Right hindlimb (tissue), 1 donor: ENCODE measurements at regions not wholly inside any gene's neighbourhood (a gene's known extent, or its start where the extent isn't known, plus 50 kb on each side); places are given as distances from the start of the nearest gene placed in this dataset.
"Not testable (repeated sequence)": the region's sequence is repeated elsewhere in the genome, so short reads cannot be mapped to it uniquely, and the experiment has no call there.

Source experiments
- DNase-seq: peaks from one replicate; pipeline ENCODE4 v3.0.0-alpha.2; 2018

DNA sequence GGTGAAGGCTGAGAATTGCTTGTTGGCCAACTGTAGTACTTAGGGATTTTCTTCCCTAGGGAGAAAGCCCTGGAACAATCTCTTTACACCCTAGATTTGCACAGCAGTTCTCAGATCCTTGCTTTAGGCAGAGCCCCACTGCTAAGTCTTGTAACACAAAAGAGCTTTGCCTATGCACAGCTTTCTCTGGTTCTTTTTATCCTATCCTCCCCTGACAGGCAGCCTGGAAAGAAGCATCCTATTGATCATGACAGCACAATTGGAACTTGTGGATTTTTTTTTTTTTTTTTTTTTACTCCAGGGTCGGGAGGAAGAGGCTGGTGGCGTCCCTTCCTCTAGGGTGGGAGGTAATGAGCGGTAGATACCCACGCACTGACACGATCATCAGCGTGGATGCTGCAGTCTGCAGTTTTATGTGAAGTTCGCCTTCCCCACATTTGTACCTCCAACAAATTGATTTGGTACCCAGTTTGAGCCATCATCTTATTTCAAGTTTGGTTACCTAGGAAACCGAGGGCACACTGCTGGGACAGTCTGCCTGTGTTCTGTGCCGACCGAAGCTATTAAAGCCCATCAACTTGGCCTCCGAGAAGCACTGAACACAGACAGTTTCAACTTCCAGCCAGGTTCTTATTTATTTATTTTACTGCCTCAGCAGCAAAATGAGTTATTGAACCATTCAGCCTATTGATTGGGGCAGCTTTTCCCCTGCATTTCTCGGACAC, 110.1 kb downstream of the NRN1 start:
- no peak for DNase-seq

DNA sequence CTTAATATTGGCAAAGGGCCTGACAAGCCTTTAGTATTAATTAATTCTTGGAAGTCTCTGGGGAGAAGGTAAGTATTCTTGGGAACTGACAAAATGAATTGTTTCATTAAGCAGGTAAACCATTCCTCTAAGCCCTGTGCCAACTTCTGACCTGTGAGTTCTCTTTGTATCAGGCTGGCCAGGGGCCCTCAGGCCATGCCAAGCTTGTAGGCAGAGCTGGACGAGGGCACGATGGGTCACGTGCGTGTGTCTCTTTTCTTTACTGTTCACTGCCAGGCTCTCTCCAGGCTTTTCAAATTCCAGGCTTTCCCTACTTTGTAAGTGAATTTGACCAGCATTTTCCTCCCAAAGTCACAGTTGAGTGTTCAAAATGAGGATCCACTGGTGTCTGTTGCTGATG, 112.4 kb downstream of the NRN1 start:
- no peak for DNase-seq

DNA sequence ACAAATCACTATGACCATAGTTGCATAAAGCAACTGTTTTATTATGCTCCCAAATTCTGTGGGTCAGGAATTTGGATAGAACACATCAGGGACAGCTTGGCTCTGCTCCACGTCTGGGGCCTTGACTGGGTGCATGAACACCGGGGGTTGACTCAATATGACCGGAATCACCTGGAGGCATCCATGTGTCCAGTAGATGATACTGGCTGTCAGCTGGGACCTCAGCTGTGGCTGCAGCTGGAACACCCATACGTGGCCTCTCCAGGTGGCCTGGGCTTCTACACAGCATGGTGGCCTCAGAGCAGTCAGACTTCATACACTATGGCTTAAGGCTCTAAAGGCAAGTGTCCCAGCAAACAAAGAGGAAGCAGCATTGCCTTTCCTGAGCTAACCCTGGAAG, 113.4 kb downstream of the NRN1 start:
- DNase-seq, result no peak

DNA sequence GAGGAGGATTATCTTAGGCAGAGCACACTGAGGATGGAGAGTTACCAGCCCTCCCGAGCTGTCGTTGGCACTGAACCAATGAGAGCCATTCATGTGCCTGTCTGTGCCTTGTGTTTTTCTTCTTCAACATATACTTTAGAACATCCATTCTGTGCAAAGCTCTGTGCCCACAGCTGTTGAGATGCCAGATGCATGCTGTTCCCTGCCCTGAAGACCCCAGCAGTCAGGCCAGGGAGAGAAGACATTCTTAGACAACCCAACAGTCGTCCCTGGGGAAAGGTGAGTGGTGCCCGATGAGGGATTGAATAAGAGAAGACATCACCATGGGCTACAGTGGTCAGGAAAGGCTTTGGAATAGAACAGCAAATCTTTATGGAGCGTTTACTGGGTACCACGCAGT, 114.1 kb downstream of the NRN1 start:
- no peak for DNase-seq

DNA sequence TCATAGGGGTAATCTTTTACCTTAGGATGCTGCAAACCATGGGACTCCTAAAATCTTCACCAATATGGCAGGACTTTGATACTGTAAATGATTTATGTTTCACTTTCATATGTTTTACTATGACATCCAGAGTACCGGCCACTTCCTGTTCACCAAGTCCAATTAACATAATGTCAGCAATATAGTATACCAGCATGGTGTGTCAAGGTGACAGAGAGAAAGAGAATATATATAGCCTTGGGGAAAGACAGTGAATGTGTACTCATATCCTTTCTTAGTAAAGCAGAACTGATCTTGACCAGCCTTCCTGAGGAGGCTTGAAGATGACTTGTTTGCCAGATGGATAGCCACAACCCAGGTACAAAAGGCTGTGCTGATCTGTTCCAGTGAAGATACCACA, 127.9 kb downstream of the NRN1 start:
- no peak for DNase-seq

DNA sequence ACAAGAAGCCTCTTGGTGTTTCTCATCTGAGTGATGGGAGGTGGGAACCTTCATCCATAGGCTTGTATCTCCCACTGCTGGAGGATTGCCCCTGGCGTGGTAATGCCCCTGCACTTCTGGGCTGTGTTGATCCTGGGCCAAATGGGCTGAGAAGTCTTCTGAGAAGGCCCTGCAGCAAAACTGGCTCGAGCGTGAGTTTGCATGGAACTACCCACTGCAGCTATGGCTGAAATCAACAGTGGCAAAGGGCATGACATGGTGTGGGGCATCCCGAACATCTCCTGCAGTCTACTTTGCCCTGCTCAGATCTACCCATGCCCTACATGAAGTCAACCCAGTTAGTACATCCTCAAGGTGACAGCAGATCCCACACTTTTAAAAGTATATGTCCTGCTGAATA, 130.6 kb downstream of the NRN1 start:
- no peak for DNase-seq

DNA sequence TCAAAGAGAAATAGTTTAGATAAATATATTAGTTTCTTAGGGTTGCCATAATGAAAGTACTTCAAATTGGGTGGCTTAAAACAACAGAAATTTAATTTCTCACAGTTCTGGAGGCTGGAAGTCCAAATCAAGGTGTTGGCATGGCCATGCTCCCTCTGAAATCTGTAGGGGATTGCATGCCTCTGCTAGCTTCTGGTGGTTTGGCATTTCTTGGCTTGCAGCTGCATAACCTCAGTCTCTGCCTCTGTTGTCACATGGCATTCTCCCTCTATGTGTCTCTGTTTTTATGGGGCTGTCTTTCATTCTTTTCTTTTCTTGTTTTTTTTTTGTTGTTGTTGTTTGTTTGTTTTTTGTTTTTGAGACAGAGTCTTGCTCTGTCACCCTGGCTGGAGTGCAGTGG, 132.7 kb downstream of the NRN1 start:
- not testable (repeated sequence) for DNase-seq

DNA sequence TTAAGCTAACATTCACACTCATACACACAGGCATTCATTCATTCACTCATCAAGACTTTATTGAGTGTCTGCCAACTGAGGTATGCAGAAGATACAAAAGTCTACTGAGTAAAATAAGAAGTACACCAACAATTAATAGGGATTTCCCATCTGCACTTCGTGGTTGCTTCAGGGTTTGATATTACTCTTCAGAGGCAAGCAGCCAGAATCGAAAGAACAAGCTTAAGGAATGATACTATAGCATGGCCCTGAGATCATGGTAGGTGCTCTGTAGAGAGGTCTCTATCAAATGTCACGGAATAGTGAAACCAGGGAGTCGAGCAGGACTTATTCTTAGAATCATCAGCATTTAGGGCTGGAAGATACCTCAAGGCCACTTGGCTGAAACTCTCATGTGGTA, 135.4 kb downstream of the NRN1 start:
- no peak for DNase-seq

DNA sequence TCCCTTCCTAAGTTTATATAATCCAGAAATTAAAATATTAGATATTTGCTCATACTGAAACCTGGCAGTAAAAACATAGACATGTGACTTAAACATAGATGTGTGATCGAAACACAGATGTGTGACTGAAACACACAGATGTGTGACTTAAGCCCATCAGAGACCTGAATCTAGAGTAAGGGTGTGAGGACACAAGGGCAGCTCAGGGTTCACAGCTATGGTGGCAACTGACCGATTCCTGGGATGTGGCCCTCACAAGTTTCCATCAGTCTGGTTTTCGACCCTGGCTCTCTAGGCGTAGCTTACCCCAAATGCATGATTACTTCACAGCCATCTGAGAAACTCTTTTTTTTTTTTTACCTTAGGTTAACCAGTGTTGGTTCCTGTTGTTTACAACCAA, 137.0 kb downstream of the NRN1 start:
- DNase-seq, result no peak

DNA sequence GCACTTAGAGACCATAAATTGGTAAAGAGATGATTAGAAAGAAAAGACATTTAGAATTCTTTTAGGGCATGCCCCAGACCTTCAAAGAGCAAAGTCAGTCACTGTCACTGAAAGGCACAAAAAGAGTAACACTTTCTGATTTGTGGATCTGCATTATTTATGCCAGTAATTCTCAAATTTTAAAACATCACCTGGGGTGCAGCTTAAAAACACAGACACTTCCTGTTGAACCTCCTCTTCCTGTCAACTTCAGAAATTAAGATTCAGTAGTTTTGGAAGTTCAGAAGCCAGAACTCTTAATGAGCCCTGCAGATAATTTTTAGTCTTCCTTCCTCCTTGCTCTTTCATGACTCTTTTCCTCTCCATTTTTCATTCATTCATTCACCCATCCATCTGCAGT, 137.5 kb downstream of the NRN1 start:
- DNase-seq, result no peak

DNA sequence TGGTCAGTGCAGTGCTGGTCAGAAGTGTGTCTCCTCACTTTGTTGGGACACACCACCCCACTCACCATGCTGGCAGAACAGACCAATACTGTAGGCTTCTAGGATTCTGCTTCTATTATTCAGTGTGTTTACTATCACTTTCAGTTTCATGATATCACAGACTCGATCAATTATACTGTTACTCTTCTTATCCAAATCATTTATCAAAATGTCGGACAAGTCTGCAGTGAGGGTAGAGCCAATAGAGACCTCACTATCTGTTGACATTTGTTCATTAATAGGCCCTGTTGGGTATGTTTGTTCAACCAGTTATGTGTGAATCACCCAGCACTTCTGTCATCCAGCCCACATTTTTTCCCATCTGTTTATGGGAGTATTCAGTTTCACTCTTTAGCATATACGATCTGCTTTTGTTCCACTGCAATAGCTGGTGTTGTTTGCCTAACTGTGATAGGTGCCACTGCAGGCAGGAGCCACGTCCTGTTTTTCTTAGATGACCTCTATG, 140.1 kb downstream of the NRN1 start:
- no peak for DNase-seq

DNA sequence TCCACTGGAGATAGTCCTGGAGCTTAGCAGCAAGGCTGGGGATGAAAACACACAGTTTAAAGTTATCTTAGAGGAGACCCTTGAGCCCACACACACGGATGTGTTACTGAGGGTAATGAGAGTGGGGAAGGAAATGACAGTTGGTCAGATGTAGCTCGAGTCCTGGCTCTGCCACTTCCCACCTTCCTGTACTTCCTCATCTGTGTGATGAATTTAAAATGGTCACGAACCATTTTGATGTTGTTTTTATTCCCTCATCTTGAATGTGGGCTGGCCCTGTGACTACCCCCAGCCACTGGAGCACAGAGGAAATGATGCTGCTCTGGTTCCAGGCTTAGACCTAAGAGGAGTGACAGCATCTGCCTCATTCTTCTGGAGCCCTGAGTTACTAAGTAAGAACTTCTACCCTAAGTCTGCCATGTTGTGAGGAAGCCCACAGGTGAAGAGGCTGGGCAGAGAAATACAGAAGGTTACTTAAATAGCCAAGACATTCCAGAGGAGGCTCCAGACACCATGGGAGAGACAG, 141.2 kb downstream of the NRN1 start:
- DNase-seq, result no peak

DNA sequence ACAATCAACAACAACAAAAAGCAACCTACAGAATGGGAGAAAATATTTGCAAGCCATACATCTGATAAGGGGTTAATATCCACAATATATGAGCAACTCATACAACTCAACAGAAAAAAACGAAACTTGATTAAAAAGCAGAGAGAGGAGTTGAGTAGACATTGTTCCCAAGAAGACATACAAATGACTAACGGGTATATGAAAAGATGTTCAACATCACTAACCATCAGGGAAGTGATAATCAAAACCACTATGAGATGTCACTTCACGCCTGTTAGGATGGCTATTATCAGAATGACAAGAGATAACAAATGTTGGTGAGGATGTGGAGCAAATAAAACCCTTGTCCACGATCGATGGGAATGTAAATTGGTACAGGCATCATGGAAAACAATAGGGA, 145.9 kb downstream of the NRN1 start:
- no peak for DNase-seq

DNA sequence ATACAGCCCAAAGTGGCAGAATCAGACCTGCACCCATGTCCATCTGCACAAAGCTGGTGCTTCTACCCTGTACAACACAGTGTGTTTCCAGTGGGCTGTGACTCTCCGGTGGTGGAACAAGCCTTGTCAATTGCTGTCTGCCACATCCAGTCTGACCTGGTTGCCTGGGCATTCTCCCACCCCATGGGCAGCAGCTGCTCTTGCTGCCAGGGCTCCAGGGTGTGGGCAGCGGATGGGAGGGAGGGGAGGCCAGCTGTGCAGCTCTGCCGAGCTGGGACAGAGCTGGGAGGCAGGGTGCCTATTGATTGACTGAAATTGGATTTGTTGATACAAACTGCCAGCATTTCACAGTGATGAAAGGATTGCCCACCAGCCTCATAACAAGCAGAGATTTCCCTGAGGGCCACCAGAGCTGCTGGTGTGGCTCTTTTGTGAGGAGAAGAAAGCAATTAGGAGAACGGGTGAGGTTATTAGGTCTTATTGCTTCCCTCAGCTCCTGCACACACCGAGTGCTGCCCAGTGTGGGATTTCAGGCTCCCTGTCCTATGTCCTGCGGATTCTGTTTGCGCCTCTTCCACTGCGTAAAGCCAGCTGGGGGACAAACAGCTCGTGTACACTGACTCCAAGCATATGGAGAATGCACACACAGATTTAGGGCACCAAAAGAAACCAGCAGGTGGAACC, 150.8 kb downstream of the NRN1 start:
- peak; percentile 27 for DNase-seq

DNA sequence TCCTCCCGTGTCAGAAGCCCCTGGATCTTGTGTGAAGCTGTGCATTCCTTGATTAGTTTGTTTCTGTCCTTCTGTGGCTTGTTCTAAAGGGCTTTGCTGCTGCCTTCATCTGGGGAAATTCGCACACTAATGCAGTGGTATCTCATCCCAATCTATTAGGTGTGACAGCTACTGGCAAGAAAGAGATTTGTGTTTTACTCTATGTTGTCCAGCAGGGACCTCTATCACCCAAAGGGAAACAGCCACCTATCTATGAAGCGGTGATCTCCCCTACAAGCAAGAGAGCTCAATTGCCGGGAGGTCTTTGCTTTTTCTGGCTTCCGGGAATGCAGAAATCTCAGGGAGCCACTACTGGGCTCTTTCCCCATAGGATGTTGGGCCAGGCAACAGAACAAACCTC, 151.8 kb downstream of the NRN1 start:
- DNase-seq, result no peak

DNA sequence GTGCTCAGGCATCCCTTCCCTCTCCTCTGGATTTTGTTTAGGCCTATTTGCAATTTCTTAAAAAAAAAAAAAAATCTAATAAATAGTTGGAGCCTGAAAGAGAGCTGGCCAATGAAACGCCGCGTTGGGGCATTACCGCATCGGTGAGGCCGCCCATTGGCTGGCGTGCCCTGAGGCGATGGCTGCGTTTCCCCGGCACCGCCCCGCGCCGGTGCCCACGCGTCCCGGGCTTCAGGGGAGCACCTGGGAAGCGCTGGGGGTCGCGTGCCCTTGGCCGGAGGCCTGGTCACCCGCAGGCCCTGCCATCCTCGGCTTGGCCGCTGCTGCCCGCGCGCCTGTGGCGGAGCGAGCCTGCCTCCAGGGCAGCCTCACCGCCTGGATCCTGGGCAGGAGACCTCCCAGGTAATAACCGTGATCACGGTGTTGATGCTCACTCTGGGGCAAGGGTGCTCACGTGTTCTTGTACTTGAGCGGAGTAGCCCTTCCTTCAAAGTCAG, 155.4 kb downstream of the NRN1 start:
- peak; percentile 68 for DNase-seq

DNA sequence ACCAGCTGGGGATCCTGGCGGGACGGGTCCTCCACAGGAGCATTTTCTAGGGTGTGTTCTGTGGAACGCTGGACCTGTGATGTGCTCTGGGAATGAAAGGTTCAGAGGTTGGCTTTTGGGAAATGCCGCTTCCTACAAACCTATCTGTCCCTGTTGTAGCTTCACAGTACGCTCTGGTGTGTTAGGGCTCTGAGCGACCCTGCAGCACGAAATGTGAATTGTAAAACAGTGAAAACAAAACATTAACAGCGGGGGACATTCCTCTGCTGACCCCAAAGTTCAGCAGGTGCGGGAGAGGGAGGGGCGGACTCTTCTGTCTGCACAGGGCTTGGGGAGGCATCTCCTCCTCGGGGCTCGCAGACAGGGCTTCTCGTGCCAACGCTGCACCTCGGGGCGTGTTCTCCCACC, 155.9 kb downstream of the NRN1 start:
- no peak for DNase-seq

DNA sequence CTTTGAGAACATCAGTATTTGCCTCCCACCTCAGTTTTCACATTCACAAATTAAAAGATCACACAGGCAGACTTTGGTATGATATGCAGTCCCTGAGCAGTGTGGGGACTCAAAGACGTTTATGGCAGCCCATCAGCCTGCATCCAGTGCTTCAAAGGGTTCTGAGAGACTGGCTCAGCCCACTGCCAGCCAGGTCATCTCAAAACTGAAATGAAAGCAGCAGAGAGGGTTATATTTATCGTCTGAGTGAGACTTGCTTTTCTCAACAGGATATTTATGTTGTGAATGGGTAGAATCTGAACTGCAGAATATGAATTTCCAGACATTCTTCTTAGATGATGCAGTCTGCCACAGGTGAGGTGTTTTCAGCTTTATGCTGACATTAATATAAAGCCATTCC, 159.8 kb downstream of the NRN1 start:
- no peak for DNase-seq

DNA sequence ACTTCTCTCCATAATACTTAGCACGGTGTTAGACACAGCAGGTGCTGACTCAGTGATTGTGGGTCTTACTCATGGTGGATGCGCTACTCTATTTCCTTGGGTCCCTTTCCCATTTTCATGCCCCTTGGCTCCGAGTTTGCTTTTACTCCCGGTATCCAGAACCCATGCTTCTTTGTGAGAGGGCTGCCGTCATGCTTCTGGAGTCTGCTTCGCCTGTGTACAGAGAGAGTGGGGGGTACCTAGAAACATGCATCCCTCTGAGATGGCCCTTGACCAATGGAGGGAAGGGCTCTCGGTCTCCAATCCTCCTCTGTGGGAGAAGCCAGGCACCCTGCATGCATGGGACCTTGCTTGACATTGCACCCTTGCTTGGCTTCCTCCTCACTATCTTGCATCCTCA, 160.4 kb downstream of the NRN1 start:
- no peak for DNase-seq

DNA sequence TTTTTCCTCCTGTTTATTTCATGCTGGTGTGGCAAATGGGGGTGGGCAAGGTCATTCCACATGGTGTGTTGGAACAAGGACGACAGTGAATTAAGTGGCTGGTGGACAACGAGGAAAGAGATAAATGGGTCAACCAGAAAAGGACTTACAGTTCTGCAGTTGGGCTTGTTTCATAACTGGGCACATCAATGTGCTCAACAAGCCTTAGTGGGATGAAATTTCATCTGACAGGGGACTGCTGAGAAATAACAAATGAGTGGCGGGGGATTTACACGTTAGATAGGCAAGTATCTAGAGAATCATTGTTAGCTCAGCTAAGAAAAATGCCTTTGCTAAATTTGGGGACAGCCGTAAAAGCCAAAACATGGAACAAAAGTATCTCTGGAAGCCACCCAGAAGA, 163.6 kb downstream of the NRN1 start:
- no peak for DNase-seq

DNA sequence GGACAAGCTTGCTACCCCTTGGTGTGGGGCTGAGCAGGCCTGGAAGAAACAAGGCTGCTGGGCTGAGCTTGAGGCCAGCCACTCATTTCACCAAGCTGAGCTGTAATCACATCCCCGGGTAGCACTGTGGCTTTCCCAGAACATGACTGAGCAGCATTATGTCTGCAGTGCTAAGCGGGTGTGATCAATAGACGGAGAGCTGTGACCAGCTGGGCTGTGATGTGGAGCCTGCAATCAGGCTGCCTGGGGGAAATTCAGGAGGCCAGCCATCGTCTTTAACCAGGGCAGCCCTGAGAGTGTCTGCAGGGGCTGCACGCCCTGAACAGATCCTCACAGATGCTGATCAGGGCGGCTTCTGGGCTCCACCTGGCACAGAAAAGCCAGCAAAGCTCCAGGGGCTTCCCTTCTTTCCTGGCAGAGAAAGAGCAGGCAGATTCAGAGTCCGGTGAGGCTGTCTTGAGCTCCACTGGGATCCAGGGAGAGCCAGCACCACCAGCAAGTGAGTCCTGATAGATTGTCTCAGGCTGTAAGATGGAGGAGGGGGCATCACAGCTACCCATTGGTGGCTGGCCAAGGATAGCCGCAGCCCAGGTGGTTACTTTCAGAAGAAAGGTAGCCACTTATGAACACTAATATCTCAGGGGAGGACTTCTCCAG, 165.9 kb downstream of the NRN1 start:
- no peak for DNase-seq

DNA sequence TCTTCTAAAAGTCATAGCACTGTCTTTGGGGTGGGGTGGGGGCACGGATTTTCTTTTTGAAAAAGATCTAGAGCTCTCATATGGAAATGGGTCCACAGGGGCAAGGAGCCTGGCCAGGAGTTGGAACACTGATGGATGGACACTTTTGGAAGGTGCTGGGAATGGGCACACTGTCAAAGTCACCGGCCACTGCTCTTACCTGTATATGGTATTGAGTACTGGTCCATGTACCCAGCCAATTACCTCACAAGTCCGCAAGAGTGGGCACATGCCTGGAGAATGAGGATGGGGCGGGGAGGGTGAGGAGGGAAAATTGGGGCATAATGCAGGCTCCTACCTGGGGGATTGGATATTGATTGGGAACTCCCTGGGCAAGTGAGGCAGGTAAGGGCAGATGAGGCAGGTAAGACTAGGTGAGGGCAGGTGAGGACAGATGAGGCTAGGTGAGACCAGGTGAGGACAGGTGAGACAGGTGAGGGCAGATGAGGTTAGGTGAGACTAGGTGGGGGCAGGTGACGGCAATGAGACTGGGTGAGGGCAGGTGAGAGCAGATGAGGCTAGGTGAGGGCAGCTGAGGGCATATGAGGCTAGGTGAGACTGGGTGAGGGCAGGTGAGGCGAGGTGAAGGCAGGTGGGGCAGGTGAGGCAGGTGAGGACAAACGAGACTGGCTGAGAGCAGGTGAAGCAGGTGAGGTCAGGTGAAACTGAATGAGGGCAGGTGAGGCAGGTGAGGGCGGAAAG, 167.9 kb downstream of the NRN1 start:
- no peak for DNase-seq

DNA sequence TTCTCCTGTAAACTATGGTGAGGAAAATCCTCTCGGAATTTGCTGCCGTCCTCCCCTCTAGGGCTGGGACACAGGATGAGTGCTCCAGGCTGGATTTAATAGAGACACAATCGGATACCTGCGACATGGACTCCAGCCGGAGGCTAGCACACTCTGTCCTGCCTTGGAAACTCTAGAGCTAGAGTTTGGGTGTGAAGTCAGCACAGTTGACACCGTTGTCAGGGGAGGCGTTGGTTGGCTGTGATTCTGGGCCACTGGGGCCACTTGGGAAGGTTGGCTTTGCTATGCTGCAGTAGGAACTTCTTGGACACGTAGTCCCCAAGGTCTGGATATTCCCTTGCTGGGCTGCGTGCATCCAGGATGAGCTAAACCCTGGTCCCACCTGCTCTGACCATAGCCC, 169.4 kb downstream of the NRN1 start:
- DNase-seq, result no peak
